DND-41 (cell line): ENCODE measurements at regions not wholly inside any gene's neighbourhood (a gene's known extent, or its start where the extent isn't known, plus 50 kb on each side); places are given as distances from the start of the nearest gene placed in this dataset.

Source experiments
- ATAC-seq: fragments of 200-7000 bp; cut with Tn5 transposase; 3 replicates; pipeline ENCODE4 v1.9.1; 2021; ENCODE audit warnings: low read depth; ENCODE audit not compliant: insufficient read depth
- DNase-seq: peaks from one replicate; pipeline ENCODE4 v3.0.0-alpha.2; 2020
- H2AFZ ChIP-seq: 2 replicates; pipeline ENCODE4 v1.6.0; 2012; ENCODE audit warnings: low read depth, low read length
- H3K27ac ChIP-seq: 2 replicates; pipeline ENCODE4 v1.5.1; 2012; ENCODE audit warnings: low read length, inconsistent platforms
- H3K27me3 ChIP-seq: fragments of 200-600 bp; sonication (generic); 2 replicates; pipeline ENCODE4 v1.6.0; 2012; ENCODE audit warnings: low read length, mild to moderate bottlenecking, inconsistent platforms; ENCODE audit not compliant: insufficient read depth, poor library complexity
- H3K36me3 ChIP-seq: 2 replicates; pipeline ENCODE4 v1.5.1; 2012; ENCODE audit warnings: low read length, inconsistent platforms; ENCODE audit not compliant: insufficient read depth
- H3K4me1 ChIP-seq: 2 replicates; pipeline ENCODE4 v1.5.1; 2012; ENCODE audit warnings: mild to moderate bottlenecking, low read length; ENCODE audit not compliant: insufficient read depth
- H3K4me2 ChIP-seq: 2 replicates; pipeline ENCODE4 v1.6.0; 2012; ENCODE audit warnings: mild to moderate bottlenecking, moderate library complexity, low read length, inconsistent platforms; ENCODE audit not compliant: insufficient read depth
- H3K4me3 ChIP-seq, 2 experiments: fragments of 200-600 bp in 1 of 2; shearing (Covaris generic) in 1 of 2; 2 replicates each; pipeline ENCODE4 v1.5.1; 2012 to 2016; ENCODE audit warnings: inconsistent platforms in 2 of 2, low read length in 2 of 2, mild to moderate bottlenecking in 2 of 2, low read depth in 1 of 2, moderate library complexity in 1 of 2
- H3K79me2 ChIP-seq: 2 replicates; pipeline ENCODE4 v1.6.0; 2012; ENCODE audit warnings: low read length, inconsistent platforms; ENCODE audit not compliant: insufficient read depth
- H3K9ac ChIP-seq: 2 replicates; pipeline ENCODE4 v1.6.0; 2012; ENCODE audit warnings: low read depth, mild to moderate bottlenecking, inconsistent platforms, low read length, moderate library complexity
- H3K9me3 ChIP-seq: 2 replicates; pipeline ENCODE4 v1.5.1; 2012; ENCODE audit warnings: low read length, moderate library complexity, mild to moderate bottlenecking, inconsistent platforms; ENCODE audit not compliant: insufficient read depth, severe bottlenecking
- H4K20me1 ChIP-seq: 2 replicates; pipeline ENCODE4 v1.6.0; 2012; ENCODE audit warnings: low read length; ENCODE audit not compliant: insufficient read depth
- EZH2 ChIP-seq: IDR thresholded peaks from 3 replicates; pipeline ENCODE4 v1.6.1; 2012; ENCODE audit warnings: borderline replicate concordance, low read depth, mild to moderate bottlenecking, moderate library complexity, low read length, inconsistent platforms; ENCODE audit not compliant: severe bottlenecking
- TF ChIP-seq, protein P1 (sequence below): IDR thresholded peaks from 2 replicates; pipeline ENCODE4 v1.5.1; 2012; ENCODE audit warnings: borderline replicate concordance, low read length, moderate library complexity, mild to moderate bottlenecking; ENCODE audit not compliant: poor library complexity, severe bottlenecking; ENCODE audit errors: extremely low read depth

DNA sequence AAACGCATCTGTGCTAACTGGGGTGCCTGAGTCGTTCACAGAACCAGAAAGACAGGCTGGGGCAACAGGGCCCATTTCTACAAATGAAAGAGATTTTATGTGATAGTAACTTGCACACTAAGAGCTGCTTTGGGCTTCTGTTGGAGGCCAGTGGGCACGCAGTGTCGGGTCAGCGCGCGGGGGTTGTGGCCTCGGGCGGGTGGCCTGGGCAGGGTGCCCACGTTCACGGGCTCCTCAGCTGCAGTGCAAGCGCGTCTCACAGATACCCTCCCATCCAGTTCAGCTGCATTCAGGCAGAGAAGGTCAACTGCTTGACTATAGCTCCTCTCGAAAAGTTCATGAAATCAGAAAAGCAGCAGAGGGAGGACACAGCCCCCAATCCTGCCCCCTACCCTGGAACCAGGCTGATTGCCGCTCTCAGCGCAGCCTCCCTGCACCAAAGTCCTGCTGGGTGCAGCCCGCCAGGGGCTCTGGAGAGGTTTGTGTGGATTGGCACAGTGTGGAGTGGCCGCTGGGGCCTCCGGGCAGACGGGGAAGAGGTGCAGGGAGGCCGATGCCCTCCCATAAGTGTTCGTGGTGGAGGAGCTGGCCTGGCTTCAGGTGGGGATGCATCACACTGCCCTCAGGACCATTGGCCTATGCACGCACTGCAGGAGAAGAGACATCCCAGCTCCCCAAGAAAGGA, 582.8 kb downstream of the TCERG1L start:
- H3K4me3 ChIP-seq: no peak overlapping the region
- no peak overlapping the region for H3K9ac ChIP-seq
- H2AFZ ChIP-seq: no peak overlapping the region
- no peak for DNase-seq
- no peaks in the 10 kb centered on the region for H4K20me1 ChIP-seq
- no peak for TF ChIP-seq EZH2
- TF ChIP-seq, protein P1, sequence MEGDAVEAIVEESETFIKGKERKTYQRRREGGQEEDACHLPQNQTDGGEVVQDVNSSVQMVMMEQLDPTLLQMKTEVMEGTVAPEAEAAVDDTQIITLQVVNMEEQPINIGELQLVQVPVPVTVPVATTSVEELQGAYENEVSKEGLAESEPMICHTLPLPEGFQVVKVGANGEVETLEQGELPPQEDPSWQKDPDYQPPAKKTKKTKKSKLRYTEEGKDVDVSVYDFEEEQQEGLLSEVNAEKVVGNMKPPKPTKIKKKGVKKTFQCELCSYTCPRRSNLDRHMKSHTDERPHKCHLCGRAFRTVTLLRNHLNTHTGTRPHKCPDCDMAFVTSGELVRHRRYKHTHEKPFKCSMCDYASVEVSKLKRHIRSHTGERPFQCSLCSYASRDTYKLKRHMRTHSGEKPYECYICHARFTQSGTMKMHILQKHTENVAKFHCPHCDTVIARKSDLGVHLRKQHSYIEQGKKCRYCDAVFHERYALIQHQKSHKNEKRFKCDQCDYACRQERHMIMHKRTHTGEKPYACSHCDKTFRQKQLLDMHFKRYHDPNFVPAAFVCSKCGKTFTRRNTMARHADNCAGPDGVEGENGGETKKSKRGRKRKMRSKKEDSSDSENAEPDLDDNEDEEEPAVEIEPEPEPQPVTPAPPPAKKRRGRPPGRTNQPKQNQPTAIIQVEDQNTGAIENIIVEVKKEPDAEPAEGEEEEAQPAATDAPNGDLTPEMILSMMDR: no peak
- no peaks in the 10 kb centered on the region for H3K4me1 ChIP-seq
- no peaks in the 10 kb centered on the region for H3K36me3 ChIP-seq
- H3K9me3 ChIP-seq: no peaks in the 10 kb centered on the region
- H3K27me3 ChIP-seq: no peaks in the 10 kb centered on the region
- H3K79me2 ChIP-seq: no peaks in the 10 kb centered on the region
- ATAC-seq: no peak
- H3K4me2 ChIP-seq: no peak overlapping the region
- no peak overlapping the region for H3K27ac ChIP-seq

DNA sequence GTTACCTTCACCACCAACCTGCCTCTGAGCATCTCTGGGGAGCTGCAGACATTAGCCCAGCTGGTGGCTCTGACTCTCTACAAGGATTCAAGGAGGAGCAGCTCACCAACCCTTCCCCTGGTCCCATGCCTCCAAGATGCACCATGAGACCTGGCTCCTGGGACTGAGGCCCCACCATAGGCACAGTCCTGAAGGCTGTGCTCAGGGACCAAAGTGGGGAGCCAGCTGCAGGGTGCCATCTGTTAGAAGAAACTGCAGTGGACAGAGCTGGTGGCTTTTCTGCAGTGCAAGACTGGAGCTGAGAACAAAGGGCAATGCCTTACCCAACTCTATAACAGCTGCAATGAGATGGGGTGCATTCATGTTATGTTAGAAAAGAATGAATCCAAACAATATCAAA, 581.6 kb downstream of the TCERG1L start:
- Histone ChIP-seq H3K4me3 (no peak overlapping the region), H3K4me2 (no peak overlapping the region), H3K9ac (no peak overlapping the region), H3K27me3 (no peaks in the 10 kb centered on the region), H3K36me3 (no peaks in the 10 kb centered on the region), H2AFZ (no peak overlapping the region), H3K4me1 (no peaks in the 10 kb centered on the region), H3K9me3 (no peaks in the 10 kb centered on the region), H3K79me2 (no peaks in the 10 kb centered on the region), H3K27ac (no peak overlapping the region), H4K20me1 (no peaks in the 10 kb centered on the region)
- TF ChIP-seq, protein P1: no peak
- TF ChIP-seq EZH2: no peak
- ATAC-seq: no peak
- no peak for DNase-seq

DNA sequence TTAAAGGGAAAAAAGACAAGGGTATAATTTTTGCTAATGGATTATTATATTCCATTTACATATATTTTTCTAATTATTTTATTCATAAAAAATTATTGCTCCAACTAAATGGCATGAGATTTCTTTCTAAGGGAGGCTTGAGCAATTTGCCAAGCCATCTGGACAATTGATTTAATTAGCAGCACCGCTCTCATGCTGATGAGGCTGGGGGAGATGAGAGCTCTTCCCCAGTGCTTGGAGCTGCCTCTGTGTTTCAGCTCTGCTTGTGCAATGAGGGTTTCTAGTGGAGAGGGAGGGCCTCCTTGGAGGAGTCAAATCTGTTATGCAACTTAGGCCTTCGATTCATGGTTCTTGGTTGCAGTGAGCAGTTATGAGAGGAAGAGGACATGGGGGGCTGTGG, 574.3 kb downstream of the TCERG1L start:
- H4K20me1 ChIP-seq: no peaks in the 10 kb centered on the region
- no peaks in the 10 kb centered on the region for H3K9me3 ChIP-seq
- H2AFZ ChIP-seq: no peak overlapping the region
- no peaks in the 10 kb centered on the region for H3K36me3 ChIP-seq
- DNase-seq (no peak), ATAC-seq (no peak)
- H3K9ac ChIP-seq: no peak overlapping the region
- H3K4me3 ChIP-seq: no peak overlapping the region
- H3K79me2 ChIP-seq: no peaks in the 10 kb centered on the region
- H3K27me3 ChIP-seq: no peaks in the 10 kb centered on the region
- TF ChIP-seq, protein P1: no peak
- no peak for TF ChIP-seq EZH2
- H3K4me1 ChIP-seq: no peaks in the 10 kb centered on the region
- H3K27ac ChIP-seq: no peak overlapping the region
- H3K4me2 ChIP-seq: no peak overlapping the region
